NCI-H526 treated with DMSO at 0.1 percent for 48 hours (cell line): ENCODE measurements at regions not wholly inside any gene's neighbourhood (a gene's known extent, or its start where the extent isn't known, plus 50 kb on each side); places are given as distances from the start of the nearest gene placed in this dataset.

Source experiments
- DNase-seq: peaks from one replicate; lab custom pipeline; 2025; lab: John Stamatoyannopoulos, UW

DNA sequence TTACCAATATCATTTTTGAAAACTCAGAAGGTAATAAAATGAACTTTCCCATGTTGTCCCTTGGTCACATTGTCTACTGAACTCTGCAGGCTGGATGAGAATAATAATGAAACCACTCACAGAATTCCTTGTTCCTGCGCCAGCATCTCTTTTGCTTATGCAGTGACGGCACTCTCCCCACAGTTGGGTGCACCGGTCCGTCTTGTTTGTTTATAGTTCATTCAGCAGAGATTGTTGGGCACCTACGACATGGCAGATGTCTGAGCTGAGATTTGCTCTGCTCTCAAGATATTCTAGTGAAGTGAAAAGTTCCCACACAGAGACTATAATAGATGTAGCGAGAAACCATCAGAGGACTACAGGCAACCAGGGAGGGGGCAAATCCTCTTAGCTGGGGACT lies 375.7 kb upstream of the CDH11 start:
- DNase-seq, result no peak

DNA sequence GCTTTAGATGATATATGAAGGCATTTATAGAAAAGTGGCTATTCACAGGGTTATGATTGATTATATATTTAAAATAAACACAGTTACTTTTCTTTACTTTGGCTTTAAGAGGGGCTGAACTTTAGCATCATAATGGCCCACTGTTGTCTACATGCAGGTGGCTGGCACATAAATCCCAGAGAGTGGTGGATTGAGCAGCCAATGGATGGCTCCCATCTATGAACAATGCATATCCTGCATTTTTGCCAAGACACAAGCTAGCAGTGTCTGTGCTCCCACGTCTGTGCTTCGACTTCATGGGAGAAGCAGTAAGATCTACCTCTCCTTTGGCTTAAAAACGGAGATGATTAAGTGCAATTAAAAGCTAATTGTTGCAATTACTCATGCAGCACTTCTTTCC lies 373.2 kb upstream of the CDH11 start:
- DNase-seq, result no peak

DNA sequence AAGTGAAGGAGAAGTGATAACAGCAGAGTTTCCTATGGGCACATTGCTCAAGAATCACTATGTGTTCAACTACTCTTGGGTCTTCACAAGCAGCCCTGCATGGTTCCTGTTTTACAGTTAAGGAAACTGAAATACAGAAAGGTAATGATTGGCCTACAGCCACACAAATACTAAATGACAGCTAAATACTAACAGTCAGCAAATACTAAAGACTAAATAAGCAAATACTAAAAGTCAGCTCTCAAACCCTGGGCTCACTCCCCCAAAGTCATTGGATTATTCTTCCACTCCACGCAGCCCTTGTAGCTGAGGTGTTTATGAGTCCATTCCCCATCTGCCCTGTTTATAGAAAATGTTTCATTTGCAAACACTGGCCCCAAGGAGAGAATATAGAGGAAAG lies 372.7 kb upstream of the CDH11 start:
- no peak for DNase-seq

DNA sequence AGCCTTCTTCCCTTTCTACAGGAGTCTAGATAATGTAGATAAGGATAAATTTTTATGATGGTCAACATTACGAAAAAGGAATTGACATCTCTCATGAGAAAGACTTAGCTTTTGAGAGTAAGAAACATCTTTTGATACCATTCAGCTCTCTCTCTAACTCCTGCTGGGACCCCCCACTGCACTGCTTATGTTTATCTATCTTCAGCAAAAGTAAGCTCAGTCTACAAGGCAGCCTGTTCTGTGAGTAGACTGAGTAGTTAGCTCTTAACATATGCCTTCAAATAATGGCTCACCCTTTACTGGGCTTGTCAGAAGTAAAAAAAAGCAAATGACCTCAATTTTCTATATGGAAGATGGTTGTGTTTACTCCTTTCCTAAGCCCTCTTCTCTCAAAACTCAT lies 372.2 kb upstream of the CDH11 start:
- no peak for DNase-seq

DNA sequence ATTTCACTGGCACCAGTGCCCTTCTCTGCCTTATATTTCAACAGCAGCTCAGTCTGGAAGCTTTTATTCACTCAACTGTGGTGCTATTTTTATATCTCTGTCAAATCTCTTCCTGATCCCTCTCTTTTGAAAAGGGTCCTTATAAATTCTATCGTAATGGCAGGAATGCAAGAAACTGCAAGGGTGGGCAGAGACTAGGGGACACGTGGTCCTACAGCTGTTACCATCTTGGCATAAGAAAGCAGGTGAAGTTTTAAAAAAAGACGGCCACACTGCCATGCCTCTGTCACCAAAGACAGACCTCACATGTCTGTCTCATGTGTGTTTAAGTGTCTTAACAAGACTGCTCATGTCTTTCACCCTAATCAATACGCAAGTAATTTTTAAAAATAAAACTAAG lies 368.4 kb upstream of the CDH11 start:
- DNase-seq, result no peak

DNA sequence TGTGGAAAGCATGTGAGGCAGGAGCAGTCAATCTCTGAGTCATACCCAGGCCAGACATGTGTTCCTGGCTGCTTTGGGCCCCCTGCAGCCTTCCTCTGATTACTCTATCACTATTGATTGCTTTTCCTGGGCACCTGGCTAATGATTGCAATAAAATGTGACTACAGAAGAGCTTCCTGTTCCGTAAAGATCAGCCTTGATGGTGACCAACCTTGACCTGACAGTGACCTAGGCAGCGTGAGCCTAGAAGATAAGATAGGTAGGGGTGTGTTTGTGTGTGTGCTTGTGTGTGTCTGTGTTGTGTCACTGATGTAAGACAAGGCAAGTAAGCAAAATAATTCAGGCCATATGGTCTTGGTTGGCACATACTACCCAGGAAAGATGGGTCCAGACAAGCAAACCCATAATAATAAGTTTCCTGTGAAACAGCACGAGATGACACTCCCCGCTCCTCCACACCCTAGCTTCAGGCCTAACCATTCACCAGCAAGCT lies 367.7 kb upstream of the CDH11 start:
- DNase-seq, result no peak

DNA sequence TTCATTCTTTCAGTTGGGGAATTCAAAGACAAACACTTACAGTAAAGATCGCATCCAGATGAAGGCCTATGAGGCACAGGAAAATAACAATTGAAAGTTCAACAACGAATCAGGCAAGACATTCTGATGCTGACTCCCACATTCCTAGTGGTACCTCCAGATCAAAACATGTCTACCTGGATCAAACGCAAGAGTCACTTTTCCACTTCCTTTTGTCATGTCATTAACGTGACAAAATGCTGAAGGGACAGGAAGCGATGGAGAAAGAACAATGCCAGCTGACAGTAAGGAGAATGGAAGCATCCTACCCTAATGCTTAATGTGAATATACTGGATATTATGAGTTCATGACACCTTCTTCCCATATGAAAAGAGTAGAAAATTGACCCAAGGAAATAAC lies 365.4 kb upstream of the CDH11 start:
- DNase-seq, result no peak

DNA sequence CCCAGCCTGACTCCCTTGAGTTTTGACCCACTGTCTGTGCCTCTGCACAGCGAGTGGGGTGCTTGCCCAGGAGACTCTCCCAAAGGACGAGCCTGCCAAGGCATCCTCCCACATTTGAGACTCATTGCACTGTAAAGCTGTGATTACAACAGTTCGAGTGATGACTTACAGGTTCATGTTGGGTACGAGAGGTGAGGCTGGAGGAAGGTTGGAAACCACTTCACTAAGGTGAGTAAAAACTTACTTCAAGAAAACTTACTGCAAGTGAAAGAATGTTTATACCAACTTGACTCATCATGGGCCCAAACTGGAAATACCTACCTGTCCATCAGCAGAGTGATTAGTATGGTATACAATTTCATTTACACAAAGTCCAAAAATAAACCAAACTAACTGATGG lies 360.1 kb upstream of the CDH11 start:
- DNase-seq, result no peak

DNA sequence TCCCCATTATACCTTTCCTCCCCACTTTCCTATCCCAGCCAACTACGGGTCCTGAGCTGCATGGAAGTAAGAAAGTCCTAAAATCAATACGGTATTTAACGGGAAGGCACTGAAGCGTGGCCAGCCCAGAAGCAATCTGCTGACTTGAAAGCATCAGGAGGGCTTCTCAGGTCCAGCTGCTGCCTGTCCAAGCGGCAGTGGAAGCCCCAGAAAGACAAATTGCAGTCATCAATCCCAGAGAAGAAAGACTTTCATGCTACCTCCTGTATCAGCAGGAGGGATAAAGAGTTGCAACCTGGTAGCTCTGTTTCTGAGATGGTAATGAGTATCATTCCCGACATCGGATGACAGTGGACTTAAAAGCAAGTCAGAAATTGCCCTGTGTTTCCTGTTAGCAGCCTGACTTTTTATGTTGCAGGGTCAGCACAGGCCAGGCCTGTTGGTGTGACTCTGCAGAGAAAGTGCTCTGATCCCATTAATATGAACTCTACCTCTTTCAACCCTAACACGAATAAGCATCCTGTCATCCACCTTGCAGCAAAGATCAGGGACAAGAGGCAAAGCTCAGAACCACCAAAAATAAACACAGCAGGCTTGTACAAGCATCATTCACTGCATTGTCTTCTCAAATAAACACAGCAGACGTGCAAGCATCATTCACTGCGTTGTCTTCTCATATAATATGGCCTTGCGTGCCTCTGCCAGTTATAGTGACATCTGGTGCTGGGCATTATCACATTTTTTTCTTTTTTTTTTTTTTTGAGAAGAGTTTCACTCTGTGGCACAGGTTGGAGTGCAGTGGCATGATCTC lies 358.6 kb upstream of the CDH11 start:
- no peak for DNase-seq

DNA sequence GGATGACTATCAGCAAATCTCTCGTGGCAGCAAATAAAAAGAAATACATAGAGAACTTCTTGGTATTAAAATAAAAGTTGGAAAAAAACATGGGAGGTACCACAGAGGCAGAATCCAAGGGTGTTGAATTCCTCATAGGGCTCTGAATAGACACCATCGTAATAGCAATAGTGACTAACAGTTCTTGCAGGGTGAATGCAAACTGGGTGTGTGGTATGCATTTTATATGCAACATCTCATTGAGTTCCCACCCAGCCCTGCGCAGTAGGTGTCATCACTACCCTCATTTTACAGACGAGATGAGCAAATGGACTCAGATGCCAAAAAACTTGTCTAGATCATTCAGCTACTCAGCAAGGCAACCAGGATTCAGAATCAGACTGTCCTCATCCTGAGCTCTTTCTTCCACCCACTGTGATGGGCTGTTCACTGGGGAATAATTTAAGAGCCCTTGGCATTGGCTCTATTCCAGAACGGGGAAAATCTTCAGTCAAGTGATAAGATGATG lies 354.6 kb upstream of the CDH11 start:
- DNase-seq, result no peak

DNA sequence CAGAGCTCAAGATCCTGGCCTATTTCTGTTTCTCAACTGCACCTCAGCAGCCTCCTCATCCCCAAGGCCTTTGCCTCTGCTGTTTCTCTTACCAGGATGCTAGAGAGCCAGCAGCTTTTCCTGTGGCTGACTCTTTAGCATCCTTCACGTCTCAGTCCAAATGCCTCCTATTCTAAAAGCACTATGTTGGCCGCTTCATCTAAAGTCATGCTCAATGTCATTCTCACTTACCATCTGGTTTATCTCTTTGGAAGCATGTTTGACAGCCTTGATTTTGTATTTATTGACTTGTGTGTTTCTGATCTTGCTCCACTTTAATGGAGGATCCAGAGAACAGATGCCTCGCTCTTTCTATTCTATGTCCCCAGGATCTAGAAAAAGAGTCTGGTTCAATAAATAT lies 351.8 kb upstream of the CDH11 start:
- DNase-seq, result no peak

DNA sequence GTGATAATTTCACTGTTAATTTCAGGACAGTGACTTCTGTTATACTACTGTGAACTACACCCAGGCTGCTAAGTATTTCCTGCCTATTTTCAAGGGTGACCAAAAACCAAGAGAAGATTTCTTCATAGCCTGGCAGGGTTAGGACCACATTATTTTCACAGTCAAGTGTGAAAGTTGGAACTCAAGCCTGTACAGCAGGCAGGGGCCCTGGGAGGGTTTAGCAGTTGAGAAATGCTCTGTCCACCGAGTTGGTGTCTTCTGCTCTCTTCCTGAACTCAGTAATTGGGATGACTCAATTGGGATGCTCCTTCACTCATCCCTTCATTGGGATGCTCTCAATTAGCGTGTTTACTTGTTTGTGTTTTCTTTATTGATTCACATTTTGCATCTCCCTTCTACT lies 347.3 kb upstream of the CDH11 start:
- no peak for DNase-seq

DNA sequence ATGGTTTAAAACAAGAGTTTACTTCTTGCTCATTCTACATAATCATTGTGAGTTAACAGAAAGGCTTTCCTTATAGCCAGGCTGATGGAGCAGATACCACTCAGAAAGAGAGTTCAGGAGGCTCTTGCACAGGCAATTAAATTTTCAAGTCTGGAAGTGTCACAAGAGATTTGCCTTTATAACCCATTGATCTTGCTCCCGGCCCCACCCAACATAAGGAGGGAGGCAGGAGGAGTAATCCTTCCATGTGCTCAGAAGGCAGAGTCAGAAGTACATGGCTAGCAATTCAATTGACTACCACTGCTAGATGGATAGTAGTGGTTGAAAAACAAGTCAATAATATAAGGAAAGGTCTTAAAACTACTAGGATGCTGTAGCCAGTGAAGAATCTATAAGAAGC lies 346.3 kb upstream of the CDH11 start:
- no peak for DNase-seq

DNA sequence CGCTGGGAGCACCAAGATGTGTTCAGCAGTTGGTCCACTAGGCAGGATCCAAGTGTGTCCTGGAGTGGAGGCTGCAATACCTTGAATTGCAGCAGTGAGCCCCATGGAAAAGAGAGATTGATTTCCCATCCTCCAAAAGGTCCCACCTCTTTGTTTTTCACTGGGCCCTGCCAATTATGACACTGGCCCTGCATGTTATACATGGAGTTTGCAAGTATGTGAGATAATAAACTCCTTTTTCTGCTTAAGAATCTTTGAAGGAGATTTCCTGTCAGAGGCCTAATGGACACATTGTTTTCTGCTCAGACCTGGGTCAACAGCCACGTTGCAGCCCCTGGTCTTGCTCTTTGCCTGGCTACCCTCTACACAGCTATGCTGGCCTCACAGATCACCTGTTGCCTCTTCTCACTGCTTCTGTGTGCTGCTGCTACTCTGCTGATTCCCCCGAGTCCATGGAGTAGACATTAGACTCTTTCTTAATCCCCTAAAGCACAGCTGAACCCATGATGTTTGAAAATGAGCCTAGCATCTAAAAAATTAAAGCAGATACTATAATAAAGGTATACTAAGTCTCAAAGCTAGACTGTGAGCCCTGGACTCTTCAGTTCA lies 341.9 kb upstream of the CDH11 start:
- DNase-seq, result no peak

DNA sequence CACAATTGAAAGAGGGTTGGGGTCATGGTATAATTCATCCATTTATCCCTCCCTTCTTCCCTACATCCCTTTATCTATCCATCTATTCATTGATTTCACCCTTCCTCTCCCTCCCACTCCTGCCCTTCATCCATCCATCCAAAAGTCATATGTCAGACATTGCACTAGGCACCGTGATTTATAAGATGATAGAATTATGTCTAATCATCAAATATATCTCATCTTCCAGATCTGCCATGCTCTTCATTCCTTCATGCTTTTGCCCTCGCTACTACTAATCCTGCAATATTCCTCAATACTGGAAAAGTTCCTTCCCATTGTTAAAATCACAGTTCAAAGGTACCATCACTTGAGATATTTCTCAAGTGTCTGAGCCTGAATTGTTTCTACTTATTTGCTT lies 335.2 kb upstream of the CDH11 start:
- no peak for DNase-seq

DNA sequence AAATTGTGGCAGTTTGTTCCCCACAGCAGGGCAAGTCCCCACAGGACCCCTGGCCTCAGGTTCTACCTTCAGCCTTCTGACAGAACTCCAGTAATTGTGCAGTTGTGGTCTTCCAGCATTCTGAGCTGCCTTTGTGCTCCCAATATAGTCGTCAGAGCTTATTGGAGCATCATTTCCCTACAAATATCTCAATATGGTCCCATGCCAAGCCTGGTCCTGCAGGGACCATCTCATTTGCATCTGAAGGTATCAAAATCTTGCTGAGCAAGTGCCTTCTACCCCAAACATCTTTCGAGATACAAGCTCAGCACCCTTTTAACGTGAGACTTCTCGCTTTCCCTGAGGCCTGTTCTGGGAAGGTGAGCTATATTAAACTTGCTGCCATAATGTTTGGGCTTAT lies 333.9 kb upstream of the CDH11 start:
- no peak for DNase-seq

DNA sequence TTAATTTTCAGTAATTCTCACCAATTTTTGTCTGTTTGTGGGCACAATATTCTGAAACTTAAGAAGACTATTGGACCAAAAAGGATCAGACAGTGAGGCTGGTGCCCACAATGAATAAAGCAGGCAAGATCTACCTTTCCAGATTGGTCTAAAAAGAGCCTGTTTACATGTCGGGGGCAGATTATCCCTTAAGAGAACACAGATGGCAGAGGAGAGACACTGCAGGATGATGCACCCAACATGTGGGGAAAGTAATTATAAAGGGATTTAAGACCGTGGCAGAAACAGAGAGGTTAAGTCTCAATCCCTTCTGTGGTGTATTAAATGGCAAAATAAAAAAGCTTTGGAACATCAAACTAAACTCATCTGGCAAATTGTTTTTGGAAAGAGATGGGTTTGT lies 331.8 kb upstream of the CDH11 start:
- no peak for DNase-seq

DNA sequence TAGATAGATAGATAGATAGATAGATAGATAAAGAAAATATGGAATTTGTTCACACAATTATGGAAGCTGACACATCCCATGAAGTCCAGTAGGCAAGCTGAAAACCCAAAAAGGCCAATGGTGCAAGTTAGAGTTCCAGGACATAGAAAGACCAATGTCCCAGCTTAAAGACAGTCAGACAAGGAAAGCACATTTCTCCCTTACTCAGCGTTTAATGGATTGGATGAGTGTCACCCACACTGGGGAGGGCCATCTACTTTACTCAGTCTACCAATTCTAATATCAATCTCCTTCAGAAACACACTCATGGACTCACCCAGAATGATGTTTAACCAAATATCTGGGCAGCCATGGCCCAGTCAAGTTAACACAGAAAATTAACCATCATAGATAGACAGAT lies 327.7 kb upstream of the CDH11 start:
- DNase-seq, result no peak

DNA sequence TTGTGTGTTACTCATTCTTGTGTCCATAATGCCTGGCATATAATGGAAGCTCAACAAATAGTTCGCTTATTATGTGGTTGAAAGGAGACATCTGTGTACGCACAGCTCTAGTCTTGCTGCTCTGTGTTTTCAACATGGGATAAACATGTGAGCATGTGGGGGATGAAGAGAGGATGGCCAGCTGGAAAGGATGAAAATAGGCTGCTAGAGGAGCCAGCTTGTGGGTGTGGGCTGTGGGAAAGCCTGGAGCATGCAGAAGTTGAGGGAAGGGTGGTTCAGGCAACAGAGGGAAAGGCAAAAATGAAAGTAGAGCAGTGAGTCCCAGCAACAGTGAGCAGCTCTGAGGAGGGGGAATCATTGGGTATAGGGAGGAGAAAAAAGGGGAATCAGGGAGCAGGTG lies 324.6 kb upstream of the CDH11 start:
- DNase-seq, result no peak

DNA sequence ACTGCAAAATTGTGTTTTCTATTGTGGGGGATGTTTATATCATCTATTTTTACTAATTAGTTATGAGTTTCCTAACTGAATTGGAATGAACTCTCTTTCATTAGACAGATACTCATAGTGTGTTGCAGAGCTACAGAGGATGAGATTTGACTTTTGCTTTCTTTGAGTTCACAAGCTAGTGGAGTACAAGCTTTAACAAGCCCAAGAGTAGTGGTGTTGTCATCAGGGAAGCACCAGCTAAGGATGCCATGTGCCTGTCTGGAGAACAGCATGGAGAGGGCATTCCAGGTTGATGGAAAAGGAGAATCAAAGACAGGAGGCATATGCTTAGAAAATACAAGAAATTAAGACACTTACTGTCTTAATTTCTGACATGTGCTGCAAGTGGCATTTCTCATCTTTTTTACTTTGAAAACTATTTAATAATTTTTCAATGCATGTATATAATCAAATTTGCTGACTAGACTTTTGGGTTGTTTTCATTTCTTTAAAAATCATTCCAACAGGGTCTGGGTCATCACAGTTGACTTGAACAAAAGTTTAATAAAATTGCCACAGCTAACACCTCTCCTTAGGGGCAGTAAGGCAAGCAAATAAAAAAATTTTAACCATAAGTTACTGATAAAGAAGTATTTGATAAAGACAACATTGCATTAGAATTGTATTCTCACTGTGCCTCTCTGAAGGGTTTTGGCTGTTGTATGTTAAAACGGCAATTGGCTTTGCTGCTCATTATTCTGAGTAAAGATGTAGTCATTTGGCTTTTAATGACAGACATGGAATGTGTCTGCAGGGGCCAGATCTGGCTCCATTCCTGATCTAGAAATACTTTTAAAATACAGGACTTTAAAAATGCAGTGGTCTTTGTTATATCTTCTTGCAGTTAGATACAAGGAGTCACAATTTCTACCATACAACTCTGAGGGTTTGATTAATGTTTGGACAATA lies 323.7 kb upstream of the CDH11 start:
- no peak for DNase-seq

DNA sequence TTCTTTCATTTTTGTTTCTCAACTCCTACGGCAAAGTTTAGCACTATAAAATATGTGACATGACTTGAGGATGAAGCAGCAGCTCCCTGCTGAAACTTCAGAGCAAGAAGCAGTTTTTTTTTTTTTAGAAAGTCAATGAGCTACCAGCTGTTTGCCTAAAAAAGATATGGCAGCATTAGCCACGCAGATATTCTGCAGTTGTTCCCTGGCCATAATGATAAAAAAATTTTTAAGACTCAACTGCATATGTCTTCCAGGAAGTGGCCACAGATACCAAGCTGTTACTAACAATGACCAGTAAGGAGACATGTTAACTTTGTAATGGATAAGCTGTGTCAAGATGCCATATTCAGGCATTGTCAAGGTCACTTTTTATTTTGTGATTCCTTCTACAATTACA lies 319.6 kb upstream of the CDH11 start:
- DNase-seq, result no peak

DNA sequence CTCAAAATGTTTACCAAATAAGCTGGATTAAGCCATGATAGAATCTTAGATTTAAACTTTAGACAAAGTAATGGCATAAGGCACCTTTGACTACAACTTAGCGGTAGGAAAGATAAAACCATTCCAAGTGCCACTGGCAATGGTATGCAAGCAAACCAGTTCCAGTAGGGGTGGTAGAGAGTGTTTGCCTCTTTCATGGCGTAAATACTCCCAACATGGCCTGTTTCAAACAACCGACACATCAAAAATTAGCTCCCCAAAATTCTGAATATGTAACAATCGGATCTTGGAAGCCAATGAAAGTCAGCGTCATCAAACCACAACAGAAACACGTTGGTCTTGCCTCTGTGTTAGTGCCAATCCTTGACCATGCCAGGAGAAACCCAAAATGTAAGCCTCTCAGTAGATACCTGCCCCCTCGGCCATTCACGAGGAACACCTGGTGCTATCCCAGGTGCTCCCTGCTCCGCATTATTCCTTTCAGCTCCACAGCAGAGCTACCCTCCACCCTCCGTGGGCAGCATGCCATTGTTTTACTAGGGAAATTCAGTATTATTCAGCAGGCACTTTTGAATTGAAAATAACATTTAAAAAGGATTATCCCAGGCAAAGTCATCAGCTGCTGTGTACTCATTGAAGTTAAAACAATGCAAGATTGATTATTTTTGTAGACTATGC lies 307.8 kb upstream of the CDH11 start:
- peak; percentile 56 for DNase-seq
